HCT116 (cell line): ENCODE measurements at regions not wholly inside any gene's neighbourhood (a gene's known extent, or its start where the extent isn't known, plus 50 kb on each side); places are given as distances from the start of the nearest gene placed in this dataset.

Source experiments
- CTCF ChIP-seq, 3 experiments: fragments of 200-600 bp in 1 of 3; sonication (generic) in 1 of 3; IDR thresholded peaks in 2 of 3; conservative IDR thresholded peaks in 1 of 3; 2 replicates each; pipeline ENCODE4 v1.5.1; 2012 to 2017; ENCODE audit warnings: low read depth in 2 of 3, low read length in 2 of 3, antibody characterized with exemption in 1 of 3, borderline replicate concordance in 1 of 3, control low read depth in 1 of 3, mild to moderate bottlenecking in 1 of 3, mixed read lengths in 1 of 3, mixed run types in 1 of 3, moderate library complexity in 1 of 3; ENCODE audit not compliant: insufficient read depth in 1 of 3
- EZH2 ChIP-seq: fragments of 200-600 bp; sonication (generic); IDR thresholded peaks from 2 replicates; pipeline ENCODE4 v1.6.1; 2017; ENCODE audit warnings: antibody characterized with exemption, mixed run types
- MAX ChIP-seq: IDR thresholded peaks from 2 replicates; pipeline ENCODE4 v1.6.1; 2012
- POLR2A ChIP-seq: IDR thresholded peaks from 2 replicates; pipeline ENCODE4 v1.7.0; 2011; ENCODE audit warnings: borderline replicate concordance; ENCODE audit not compliant: insufficient read depth, insufficient read length; ENCODE audit errors: extremely low read depth
- SP1 ChIP-seq: IDR thresholded peaks from 2 replicates; pipeline ENCODE4 v1.6.1; 2012; ENCODE audit warnings: low read depth
- TCF7L2 ChIP-seq: IDR thresholded peaks from 2 replicates; pipeline ENCODE4 v1.7.0; 2011; ENCODE audit warnings: borderline replicate concordance, inconsistent platforms; ENCODE audit not compliant: insufficient read depth, insufficient read length; ENCODE audit errors: extremely low read depth
- YY1 ChIP-seq: IDR thresholded peaks from 2 replicates; pipeline ENCODE4 v1.6.1; 2011; ENCODE audit warnings: low read length, low read depth, moderate library complexity, mild to moderate bottlenecking; ENCODE audit not compliant: insufficient replicate concordance; ENCODE audit errors: extremely low read depth
- ZNF274 ChIP-seq: fragments of 200-500 bp; sonication (Bioruptor generic); IDR thresholded peaks from 2 replicates; pipeline ENCODE4 v1.6.1; 2014; ENCODE audit warnings: mild to moderate bottlenecking, low read depth, low read length, inconsistent platforms

- TF ChIP-seq POLR2A (no peak), CTCF (IDR thresholded peaks at IDR 0.05 in 2 of 3, conservative IDR thresholded peaks at IDR 0.05 in 1 of 3; ENCODE audit: borderline replicate concordance in 1 of 3, insufficient read depth in 1 of 3, low read depth in 2 of 3, low read length in 2 of 3) (no peak), TCF7L2 (no peak), ZNF274 (no peak), MAX (no peak), SP1 (no peak), YY1 (no peak), EZH2 (no peak)
These were observed 1217.7 kb downstream of the CDH11 start for GRCh38 chr16:63904182-63904581.
